HEK293T (cell line): ENCODE measurements at regions not wholly inside any gene's neighbourhood (a gene's known extent, or its start where the extent isn't known, plus 50 kb on each side); places are given as distances from the start of the nearest gene placed in this dataset.

ENCODE experiments used
- ARNT ChIP-seq: fragments of 450-650 bp; IDR thresholded peaks from 2 replicates; pipeline ENCODE4 v1.6.1; 2017; ENCODE audit warnings: mild to moderate bottlenecking
- BHLHE40 ChIP-seq: fragments of 450-650 bp; IDR thresholded peaks from 2 replicates; pipeline ENCODE4 v1.6.1; 2016; ENCODE audit warnings: mild to moderate bottlenecking, moderate library complexity, borderline replicate concordance
- ELF4 ChIP-seq: fragments of 450-650 bp; IDR thresholded peaks from 2 replicates; pipeline ENCODE4 v1.6.1; 2017; ENCODE audit warnings: antibody characterized with exemption
- FOXA1 ChIP-seq: fragments of 450-650 bp; IDR thresholded peaks from 2 replicates; pipeline ENCODE4 v1.6.1; 2016; ENCODE audit warnings: mild to moderate bottlenecking
- FOXM1 ChIP-seq: fragments of 450-650 bp; IDR thresholded peaks from 2 replicates; pipeline ENCODE4 v1.6.1; 2017; ENCODE audit warnings: mild to moderate bottlenecking, borderline replicate concordance
- HDGF ChIP-seq: fragments of 450-650 bp; IDR thresholded peaks from 2 replicates; pipeline ENCODE4 v1.6.1; 2017; ENCODE audit warnings: antibody characterized with exemption, borderline replicate concordance
- L3MBTL2 ChIP-seq: fragments of 450-650 bp; conservative IDR thresholded peaks from 2 replicates; pipeline ENCODE4 v1.6.1; 2016; ENCODE audit warnings: mild to moderate bottlenecking
- LEF1 ChIP-seq: fragments of 450-650 bp; IDR thresholded peaks from 2 replicates; pipeline ENCODE4 v1.6.1; 2017; ENCODE audit warnings: mild to moderate bottlenecking, borderline replicate concordance
- SP1 ChIP-seq: fragments of 450-650 bp; IDR thresholded peaks from 2 replicates; pipeline ENCODE4 v1.6.1; 2017
- SUZ12 ChIP-seq: fragments of 450-650 bp; IDR thresholded peaks from 2 replicates; pipeline ENCODE4 v1.6.1; 2016; ENCODE audit warnings: mild to moderate bottlenecking
- TARDBP ChIP-seq: fragments of 450-650 bp; IDR thresholded peaks from 2 replicates; pipeline ENCODE4 v1.6.1; 2016
- TF ChIP-seq, protein P1 (sequence below): fragments of 450-650 bp; IDR thresholded peaks from 2 replicates; pipeline ENCODE4 v1.6.1; 2016

DNA sequence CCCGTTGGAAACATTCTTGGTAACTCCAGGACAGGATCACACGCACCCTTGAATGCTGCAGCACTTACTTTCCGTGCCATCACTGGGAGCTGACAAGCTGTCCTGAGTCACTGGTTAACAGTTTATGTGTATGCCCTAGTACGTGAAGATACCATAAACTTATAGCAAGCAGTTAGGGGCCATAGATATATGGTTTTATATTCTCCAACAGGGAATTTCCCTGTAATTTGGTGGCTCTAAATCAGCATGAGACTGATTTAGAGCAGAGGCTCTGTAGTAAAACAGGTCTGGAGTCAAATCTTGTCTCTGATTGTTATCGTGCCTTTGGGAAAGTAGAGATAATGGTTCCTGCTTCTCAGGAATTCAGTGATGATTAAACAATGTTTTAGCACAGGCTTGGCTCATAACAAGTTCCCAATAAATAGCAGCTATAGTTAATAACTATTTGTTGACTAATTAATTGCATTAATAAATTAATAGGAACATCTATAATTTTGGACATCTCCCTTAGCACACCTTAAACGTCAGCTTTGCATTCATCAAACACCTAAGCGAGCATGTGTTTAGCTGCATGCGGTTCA is 215.2 kb downstream of the VAPA start:
- TF ChIP-seq HDGF (no peak), TARDBP (no peak), LEF1 (no peak), FOXM1 (no peak), BHLHE40 (no peak), SP1 (no peak), SUZ12 (no peak), L3MBTL2 (no peak), FOXA1 (no peak), ELF4 (no peak), ARNT (peak; percentile 89)
- TF ChIP-seq, protein P1, sequence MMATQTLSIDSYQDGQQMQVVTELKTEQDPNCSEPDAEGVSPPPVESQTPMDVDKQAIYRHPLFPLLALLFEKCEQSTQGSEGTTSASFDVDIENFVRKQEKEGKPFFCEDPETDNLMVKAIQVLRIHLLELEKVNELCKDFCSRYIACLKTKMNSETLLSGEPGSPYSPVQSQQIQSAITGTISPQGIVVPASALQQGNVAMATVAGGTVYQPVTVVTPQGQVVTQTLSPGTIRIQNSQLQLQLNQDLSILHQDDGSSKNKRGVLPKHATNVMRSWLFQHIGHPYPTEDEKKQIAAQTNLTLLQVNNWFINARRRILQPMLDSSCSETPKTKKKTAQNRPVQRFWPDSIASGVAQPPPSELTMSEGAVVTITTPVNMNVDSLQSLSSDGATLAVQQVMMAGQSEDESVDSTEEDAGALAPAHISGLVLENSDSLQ: peak; percentile 60
